Right hindlimb (tissue), 1 donor: ENCODE measurements at regions not wholly inside any gene's neighbourhood (a gene's known extent, or its start where the extent isn't known, plus 50 kb on each side); places are given as distances from the start of the nearest gene placed in this dataset.

Experiments
- DNase-seq: peaks from one replicate; pipeline ENCODE4 v3.0.0-alpha.2; 2018

DNA sequence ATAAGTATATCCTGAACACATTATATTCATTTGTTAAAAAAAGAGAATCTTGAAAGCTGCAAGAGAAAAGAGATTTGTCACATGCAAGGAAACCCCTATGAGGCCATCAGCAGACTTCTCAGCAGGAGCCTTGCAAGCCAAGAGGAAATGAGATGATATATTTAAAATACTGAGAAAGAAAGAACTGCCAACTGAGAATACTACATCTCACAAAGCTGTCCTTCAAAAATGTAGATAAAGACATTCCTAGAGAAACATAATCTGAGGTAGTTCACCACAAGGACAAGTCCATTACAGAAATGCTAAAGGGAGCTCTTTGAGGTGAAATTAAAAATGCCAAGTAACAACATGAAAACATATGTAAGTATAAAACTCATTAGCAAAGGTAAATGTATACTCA is 224.4 kb upstream of the MBL2 start:
- DNase-seq, result no peak

DNA sequence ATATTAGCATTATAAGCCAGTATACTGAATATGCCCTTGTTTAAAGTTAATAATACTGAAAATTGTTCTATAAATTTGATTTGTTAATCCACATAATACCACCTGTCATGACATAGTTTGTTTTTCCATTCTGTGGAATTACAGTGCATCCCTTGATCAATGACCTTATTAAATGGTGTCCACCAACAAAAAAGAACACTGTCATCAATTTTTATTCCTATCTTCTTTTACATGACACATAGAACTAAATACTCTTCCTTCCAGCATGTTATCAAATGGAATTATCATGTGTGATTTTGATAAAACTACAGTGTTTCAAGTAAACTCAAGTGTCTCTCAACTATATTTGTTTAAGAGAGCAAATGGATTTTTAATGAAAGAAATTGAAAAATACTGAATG is 221.8 kb upstream of the MBL2 start:
- DNase-seq, result no peak

DNA sequence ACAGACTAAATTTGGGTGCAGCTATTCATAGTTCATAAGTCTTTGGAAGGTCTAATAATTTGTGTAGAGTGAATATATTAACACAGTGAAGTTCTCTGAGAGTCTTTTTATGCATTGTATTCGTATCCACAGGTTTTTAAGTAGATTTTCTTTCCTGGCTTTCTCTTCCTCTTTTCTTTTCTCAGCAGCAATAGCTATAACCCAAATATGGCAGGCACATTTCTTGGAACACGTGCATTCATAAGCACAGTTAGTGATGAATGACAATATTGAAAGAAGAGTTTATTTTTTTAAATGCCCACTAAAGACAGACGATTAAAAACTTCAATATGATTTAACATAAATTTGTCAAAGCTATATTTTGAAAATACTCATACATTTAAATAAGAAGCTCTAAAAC is 220.5 kb upstream of the MBL2 start:
- no peak for DNase-seq

DNA sequence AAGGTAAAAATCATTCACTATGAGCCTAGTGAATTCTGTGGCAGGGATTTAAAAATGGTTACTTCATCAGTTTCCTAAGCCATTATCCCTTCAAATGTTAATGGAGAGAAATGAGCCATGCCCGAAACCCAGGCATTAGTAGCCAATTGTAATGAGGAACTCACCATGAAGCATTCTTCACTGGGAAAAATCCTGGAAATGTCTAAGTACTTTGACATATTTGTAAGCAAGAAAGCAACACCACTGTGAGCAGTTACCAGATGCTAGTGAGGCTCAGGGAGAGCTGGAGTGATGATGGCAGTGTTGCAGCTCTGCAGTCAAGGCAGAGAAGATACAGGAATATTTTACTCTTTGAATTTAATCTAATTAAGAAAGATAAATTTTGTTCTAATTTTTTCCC is 220.0 kb upstream of the MBL2 start:
- DNase-seq, result no peak

DNA sequence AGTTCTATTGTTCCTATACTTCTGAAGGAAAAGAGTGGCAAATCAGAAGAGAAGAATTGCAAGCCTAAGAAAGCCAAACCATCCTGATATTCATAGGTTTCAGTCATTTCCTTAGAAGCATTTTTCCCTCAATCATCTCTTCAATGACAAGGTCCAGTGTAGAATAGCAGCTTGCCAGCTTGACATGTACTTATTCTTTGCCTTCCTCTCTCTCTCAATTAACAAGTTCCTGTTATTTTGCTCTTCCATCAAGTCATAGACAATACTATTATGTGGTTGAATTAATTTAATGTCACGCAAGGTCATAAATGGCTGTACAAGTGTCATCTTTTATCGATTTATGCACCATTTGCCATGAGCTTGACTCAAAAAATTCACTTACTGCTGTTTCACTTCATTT is 216.3 kb upstream of the MBL2 start:
- no peak for DNase-seq

DNA sequence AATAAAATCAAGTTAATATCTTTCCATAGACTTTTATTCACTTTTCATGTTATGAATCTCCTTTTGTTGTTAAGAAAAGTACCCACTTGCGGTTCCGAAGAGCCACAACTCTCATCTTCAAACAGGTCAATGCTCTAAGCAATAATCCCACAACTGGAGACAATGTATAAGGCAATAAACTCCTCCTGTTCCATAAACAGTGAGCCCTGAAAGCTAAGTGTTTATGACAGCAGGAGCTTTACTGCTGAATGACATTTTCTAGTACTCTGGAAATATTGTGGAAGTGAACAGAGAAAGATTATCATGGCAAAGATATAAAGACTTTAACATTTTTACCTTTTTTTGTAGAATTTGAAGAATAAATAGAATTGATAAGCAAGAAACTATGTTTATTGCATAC is 213.5 kb upstream of the MBL2 start:
- DNase-seq, result no peak

DNA sequence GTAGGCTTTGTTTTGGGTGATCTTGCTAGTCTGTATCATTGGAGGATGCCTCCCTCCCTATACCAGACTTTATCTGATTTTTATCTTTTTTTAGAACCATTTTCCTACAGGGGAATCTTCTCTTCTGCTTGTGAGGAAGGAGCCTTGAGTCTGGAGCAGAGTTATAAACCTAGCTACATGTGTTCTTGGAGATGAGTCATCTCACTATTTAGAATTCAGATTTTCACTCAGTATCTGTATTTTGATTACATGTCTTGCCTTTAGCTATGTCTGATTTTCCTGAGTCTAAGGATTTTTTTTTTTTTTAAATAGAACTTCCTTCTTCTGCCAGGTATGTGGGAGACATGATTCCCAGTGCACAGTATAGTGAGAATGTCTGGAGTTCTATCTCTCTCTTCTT is 211.6 kb upstream of the MBL2 start:
- DNase-seq, result no peak

DNA sequence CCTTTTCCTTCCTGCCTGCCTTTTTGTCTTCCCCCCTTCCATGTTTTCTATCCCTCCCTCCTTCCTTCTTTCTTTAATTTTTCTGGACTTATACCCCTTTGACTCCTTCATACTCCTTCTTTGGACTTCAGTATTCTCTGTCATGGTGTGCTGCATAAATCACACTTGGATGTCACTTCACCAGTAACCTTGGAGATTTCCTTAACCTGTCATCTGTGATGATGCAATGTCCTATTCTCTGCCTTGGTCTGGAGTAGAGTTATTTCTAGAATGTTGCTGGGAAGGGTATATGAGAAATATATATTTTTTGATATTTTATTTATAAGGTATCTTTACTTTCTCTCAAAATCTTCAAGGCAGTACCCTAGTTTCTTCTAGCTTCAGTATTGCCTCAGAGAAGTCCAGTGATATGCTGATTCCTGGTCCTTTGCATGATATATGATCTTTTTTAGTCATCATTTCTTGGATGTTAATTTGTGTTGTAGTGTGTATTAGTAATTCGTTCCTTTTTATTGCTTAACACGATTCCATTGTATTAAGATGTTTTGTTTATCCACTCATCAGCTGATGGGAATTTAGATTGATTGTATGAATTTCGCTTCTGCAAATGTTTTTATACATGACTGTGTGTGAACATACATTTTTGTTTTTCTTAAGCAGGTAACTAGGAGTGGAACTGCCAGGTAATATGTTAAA is 206.9 kb upstream of the MBL2 start:
- no peak for DNase-seq

DNA sequence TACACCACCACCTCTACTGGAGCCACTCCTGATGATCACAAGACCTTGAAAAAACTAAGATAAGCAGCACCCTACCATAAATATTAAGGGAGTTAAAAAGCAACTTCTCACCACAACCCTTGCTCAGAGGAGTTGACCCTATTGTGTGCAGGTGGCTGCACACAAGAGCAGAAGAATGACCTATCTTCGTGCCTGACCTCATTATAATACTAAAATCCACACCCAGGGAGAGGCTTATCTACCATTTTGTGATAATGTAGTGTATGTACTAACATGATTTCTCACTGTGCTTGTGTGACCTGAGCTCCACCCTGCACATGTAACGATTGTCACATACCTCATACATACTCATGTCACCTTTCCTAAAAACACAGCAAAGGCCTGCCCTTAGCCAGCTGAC is 205.0 kb upstream of the MBL2 start:
- no peak for DNase-seq

DNA sequence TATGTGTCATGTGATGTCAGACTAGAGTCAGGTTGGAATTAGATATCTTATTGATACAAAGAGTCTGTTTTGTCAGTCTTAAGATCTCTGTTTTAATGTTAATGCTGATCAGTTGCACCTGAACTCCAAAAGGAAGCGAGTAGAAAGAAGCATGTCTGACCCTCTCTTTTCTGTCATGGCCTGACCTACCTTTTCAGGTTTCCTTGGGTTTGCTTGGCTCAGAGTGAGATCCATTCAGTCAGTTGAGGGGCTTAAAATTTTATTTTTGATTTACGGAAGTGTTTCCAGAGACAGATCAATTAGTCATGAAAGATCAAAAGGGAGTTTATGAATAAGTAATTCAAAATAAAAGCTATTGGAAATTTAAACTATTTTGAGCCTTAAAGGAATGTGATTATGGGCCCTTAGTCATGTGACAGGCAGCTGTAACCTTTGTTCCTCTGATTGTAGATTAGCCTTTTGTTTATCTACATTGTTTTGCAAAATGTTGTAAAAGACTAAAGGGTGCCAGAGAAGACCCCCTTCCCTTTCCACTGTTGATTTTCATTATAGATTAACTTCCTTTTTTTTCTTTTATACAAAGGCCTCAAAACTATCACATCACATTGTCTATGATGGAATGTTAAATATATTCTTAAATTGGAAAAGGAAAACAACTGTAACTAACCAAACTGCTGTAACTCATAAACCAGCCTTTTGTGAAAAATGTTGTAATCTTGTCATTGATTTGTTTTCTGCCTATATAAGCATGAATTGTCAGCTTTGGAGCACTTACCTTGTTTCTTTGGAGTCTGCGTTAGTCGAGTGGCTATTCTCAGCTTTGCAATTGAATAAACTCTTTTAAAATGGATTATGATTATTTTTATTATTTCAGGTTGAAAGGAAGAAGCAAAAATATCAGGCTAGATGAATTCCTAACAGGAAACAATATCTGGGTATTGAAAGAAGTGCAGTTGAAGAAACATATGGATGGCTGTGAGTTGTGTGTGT is 195.5 kb upstream of the MBL2 start:
- no peak for DNase-seq

DNA sequence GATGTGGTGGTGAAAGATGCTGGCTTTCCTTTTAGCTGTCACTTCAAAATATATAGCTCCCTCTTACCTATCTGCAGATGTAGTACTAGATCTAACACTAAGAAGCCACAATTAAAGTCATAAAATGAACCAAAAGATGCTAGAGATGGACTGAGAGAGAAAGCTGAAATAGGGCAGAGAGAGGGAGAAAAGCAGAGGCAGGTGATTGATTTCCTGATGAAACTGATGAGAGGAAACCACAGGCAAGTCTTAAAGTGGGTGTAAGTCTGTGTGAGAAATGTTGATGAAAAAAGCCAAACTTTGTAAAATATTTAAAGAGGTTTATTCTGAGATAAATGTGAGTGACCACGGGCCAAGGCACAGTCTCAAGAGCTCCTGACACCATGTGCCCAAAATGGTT is 194.3 kb upstream of the MBL2 start:
- no peak for DNase-seq

DNA sequence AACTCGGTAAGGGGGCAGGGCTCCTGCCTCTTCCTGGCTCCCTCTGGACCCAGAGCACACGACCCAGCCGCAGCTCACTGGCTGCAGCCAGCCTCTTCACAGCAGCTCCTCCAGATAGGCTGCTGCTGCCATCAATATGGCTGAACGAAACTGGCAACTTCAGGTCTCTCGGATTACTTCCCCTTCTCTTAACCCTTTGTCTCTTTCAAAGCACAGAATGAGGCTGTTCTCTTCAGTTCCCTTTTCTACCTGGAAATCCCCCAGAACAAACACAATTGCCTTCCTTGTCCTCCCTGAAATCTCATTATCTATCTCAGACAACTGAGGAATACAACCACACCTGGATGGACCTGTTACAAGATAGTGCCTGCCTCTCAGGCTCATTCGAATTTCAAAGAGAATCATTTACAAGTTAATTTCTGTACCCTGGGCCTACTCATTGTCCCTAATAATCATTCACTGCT is 193.4 kb upstream of the MBL2 start:
- DNase-seq, result no peak

DNA sequence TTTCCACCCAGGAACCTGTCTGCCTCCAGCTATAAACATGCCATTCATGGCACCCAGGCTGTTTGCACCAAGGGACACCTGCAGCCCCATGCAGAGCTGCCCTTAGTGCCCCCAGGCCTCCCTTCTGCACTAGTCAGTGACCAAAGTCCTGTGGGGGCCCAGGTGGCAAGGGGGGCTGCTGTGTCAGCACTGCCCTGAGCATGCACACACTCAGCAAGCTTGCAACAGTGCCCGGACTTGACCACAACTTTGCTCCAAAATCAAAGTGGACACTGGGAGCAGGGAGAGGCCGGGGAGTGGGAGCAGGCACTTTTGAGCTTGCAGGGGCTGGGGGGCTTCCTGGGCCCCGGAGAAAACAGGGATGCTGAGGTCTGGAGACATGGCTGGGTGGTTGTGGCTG is 192.9 kb upstream of the MBL2 start:
- DNase-seq, result no peak

DNA sequence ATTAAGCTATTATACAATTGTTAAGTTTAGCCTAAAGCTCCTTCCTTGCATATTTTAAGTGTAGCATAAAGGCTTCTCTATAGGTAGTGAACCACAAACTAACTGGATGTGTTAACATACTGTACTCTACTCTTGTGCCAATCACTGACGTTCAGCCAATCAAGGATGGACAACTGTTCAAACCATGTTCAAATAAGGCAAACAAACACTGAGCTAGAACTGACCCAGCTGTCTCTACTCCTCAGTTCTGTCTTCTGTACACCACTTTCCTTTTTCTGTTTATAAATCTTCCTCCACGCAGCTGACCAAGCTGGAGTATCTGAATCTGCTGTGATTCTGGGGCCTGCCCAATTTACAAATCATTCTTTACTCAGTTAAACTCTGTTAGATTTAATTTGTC is 188.7 kb upstream of the MBL2 start:
- no peak for DNase-seq

DNA sequence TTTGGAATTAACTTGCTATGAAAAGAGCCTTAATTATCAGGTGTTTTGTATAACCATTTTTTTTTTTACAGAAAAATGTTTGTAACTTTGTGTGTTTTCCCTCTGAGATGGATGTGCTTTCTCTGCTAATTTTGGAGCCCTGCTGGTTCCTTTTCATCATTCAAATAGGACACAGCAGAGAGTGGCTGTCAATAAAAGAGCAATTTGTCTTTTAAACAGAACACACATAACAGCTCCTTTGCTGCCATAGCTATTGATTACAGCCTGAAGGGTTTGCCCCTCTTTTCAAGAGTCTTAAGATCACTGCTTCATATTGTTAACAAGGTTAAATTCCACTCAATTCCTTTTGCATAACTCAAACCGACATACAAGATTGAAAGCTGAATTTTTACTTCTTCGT is 187.2 kb upstream of the MBL2 start:
- DNase-seq, result no peak

DNA sequence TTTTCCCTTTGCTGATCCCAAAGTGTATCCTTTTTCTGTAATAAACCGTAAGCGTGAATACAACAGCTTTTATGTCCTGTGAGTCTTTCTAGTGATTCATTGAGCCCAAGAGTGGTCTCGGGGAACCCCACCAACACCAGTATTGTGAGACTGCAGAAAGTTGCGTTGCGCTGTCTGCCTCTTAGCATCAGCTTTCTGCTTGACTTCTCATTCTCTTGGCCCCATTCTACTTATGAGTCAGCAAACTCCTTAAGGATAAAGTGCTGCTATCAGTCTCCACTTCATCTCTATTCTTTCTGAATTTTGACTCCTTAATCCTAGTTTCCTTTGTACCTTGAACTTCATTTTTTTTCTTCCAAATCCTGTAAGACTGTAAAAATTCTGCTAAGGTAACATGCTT is 184.3 kb upstream of the MBL2 start:
- DNase-seq, result no peak

DNA sequence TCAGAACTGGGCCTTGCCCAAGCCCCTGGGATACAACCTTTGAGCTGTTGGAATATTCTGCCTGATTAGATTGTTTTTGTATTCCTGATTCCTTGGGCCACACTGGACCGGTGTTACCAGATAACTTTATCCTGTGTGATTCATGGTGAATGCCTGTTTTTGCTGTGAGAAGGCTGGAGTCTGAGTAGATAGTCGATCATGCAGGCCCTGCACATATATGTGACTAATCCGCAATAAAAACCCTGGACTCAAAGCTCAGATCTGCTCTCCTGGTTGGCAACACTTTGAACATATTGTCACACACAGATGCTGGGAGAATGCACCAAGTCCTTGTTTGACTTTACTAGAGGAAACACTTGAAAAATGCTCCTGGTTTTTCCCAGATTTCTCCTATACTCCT is 183.9 kb upstream of the MBL2 start:
- DNase-seq, result no peak

DNA sequence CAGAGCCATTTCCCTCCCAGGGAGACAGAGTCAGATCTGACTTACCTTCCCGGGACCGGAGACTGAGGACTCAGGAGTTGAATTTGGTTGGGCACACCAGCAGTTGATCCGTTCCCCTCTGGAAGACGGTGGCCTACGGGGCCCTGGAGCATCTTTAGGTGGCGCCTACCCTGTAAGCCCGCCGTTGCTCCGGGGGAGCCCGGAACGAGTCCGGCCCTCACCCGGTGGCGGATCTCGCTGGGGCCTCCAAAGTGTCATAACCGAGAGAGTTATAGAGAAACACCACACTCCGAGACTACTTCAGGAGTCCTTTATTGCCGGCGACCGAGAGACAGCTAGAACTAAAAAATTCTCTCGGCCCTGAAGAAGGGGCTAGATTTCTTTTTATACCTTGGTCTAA is 182.8 kb upstream of the MBL2 start:
- DNase-seq, result no peak

DNA sequence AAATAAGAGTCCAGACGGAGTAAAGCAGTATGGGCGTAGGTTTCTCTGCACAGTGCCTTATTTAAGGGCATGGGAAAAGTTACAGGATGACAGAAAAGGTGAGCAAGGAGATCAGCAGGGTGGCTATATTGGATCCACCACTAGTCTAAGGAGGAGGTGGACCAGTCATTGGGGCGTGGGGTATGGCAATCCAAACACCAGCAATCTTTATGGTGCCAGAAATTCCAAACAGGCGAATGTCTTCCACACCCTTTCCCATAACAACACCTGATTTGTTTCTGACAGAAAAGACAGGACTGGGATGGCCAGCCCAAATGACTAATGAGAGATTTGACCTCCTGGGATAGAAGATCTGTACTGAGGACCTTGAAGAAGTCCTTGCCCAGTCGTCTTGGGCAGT is 181.8 kb upstream of the MBL2 start:
- no peak for DNase-seq

DNA sequence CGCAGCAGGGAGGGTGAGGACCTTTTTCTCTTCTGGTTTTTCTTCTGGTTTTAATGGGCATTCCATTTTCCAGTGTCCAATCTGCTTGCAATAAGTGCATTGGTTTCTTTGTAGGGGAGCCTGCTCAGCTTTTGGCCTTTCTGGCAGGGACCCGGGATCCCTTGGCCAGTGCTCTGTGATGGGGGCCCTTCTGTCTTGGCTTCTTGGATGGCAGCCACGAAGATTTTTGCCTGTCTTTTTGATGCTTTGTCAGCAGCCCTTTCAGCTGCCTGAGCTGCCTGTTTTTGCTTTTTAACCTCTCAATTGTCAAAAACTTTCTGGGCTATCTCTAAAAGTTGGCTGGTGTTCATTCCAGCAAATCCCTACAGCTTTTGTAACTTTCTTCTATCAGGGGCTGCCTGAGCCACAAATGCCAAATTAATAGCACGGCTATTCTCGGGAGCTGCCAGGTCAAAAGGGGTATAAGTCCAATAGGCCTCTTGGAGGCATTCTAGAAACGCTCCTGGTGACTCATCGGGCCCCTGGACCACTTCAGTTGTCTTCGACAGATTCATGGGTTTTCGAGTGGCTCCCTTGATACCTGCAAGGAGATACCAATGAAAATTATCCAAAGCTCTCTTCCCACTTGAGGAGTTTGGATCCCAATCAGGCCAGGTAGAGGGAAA is 179.9 kb upstream of the MBL2 start:
- DNase-seq, result peak; percentile 36

DNA sequence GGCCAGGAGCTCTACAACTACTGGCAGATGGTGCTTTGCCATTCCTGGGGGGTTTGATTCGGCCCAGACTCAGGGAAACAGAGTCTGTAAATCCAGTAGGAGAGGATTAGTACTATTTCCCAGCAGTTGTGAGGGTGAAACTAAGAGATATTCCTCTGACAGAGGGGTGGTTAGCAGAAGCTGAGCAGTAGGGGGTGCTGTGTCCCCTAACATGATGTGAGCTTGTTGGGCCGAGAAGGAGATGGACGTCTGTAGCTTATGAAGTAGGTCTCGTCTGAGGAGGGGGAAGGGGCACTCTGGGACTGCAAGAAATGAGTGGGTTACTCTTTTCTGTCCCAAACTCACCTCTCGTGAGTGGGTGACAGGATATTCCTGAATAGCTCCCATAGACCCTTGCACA is 179.2 kb upstream of the MBL2 start:
- peak; percentile 47 for DNase-seq

DNA sequence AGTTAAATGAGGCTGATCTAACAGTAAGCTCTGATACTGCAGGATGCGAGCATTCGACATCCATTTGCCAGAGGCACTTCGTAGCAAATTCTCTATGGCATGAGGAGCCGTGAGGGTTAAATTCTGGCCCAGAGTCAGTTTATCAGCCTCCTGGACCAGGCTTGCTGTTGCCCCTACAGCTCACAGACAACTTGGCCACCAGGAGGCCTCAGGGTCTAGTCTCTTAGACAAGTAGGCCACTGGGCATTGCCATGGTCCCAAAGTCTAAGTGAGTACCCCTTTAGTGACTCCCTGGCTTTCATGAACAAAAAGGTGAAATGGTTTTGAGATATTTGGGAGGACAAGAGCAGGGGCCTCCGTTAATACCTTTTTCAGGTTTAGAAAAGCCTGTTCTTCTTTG is 178.0 kb upstream of the MBL2 start:
- no peak for DNase-seq

DNA sequence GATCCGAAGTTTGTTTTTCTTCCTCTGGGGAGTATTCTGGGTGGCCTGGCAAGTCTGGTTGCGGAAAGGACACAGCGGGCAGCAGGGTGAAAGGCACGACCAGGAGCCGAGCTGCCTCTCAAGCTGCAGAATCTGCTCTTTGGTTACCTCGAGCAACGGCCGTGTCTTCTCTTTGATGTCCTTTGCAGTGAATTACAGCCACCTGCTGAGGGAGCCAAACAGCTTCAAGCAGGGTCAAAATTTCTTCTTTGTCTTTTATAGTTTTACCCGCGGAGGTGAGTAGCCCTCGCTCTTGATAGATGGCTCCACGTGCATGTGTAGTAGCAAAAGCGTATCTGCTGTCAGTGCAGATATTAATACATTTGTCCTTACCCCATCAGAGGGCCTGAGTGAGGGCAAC is 177.3 kb upstream of the MBL2 start:
- no peak for DNase-seq

DNA sequence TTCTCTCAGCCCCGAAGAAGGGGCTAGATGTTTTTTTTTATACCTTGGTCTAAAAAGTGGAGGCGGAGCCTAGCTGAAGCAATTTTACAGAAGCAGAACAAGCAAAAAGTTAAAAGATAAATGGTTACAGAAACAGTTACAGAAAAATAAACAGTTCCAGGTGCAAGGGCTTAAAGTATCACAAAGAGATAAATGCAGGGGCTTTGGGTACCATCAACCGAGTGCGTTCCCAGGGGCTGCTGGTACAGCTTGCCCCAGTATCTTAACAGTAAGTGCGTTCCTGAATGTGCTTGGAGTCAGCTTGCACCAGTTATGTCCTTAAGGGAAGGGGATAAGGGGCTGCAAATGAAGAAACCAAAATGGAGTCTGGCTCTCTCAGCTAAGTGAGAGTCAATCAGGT is 173.9 kb upstream of the MBL2 start:
- no peak for DNase-seq
